ENCODE measurements at regions not wholly inside any gene's neighbourhood (a gene's known extent, or its start where the extent isn't known, plus 50 kb on each side); places are given as distances from the start of the nearest gene placed in this dataset.

- no peaks in the 10 kb centered on the region for H3K36me3 ChIP-seq (ENCODE audit: insufficient read depth, insufficient read length, low read length)
- no peaks in the 10 kb centered on the region for H3K9me3 ChIP-seq (ENCODE audit: insufficient read depth, low read length)
- no peaks in the 10 kb centered on the region for H3K4me1 ChIP-seq (ENCODE audit: insufficient read depth, insufficient read length)
- TF ChIP-seq SUZ12 (IDR thresholded peaks at IDR 0.05; ENCODE audit: extremely low read depth, insufficient read depth, insufficient read length) = no peak
- TF ChIP-seq YY1 (IDR thresholded peaks at IDR 0.05; ENCODE audit: insufficient read depth, insufficient read length) = no peak
- no peak for TF ChIP-seq ZNF274 (IDR thresholded peaks at IDR 0.05; ENCODE audit: low read depth, low read length)
- no peaks in the 10 kb centered on the region for H3K27me3 ChIP-seq (ENCODE audit: insufficient read depth, insufficient read length)
- no peak overlapping the region for H3K9ac ChIP-seq (ENCODE audit: insufficient read length, low read depth)
- DNase-seq (ENCODE audit: low read depth, low spot score) = no peak
- H3K4me3 ChIP-seq (ENCODE audit: insufficient read length, low read depth) = no peak overlapping the region
Measured at GRCh38 chr10:36367362-36367761, 725.3 kb upstream of the FZD8 start.

GRCh38 chr10:36366843-36367242 lies 724.7 kb upstream of the FZD8 start:
- Histone ChIP-seq H3K9ac (ENCODE audit: insufficient read length, low read depth) (no peak overlapping the region), H3K36me3 (ENCODE audit: insufficient read depth, insufficient read length, low read length) (no peaks in the 10 kb centered on the region), H3K9me3 (ENCODE audit: insufficient read depth, low read length) (no peaks in the 10 kb centered on the region), H3K27me3 (ENCODE audit: insufficient read depth, insufficient read length) (no peaks in the 10 kb centered on the region), H3K4me3 (ENCODE audit: insufficient read length, low read depth) (no peak overlapping the region), H3K4me1 (ENCODE audit: insufficient read depth, insufficient read length) (no peaks in the 10 kb centered on the region)
- no peak for DNase-seq (ENCODE audit: low read depth, low spot score)
- TF ChIP-seq YY1 (IDR thresholded peaks at IDR 0.05; ENCODE audit: insufficient read depth, insufficient read length) (no peak), SUZ12 (IDR thresholded peaks at IDR 0.05; ENCODE audit: extremely low read depth, insufficient read depth, insufficient read length) (no peak)

- no peaks in the 10 kb centered on the region for H3K9me3 ChIP-seq (ENCODE audit: insufficient read depth, low read length)
- no peak for DNase-seq (ENCODE audit: low read depth, low spot score)
- H3K36me3 ChIP-seq (ENCODE audit: insufficient read depth, insufficient read length, low read length) = no peaks in the 10 kb centered on the region
- H3K4me3 ChIP-seq (ENCODE audit: insufficient read length, low read depth) = no peak overlapping the region
- H3K9ac ChIP-seq (ENCODE audit: insufficient read length, low read depth) = no peak overlapping the region
- H3K4me1 ChIP-seq (ENCODE audit: insufficient read depth, insufficient read length) = no peaks in the 10 kb centered on the region
- H3K27me3 ChIP-seq (ENCODE audit: insufficient read depth, insufficient read length) = no peaks in the 10 kb centered on the region
- TF ChIP-seq ZNF274 (IDR thresholded peaks at IDR 0.05; ENCODE audit: low read depth, low read length) = no peak
- TF ChIP-seq YY1 (IDR thresholded peaks at IDR 0.05; ENCODE audit: insufficient read depth, insufficient read length) = no peak
- TF ChIP-seq SUZ12 (IDR thresholded peaks at IDR 0.05; ENCODE audit: extremely low read depth, insufficient read depth, insufficient read length) = no peak
Measured at GRCh38 chr10:36366065-36366464, 724.0 kb upstream of the FZD8 start.

- H3K4me3 ChIP-seq (ENCODE audit: insufficient read length, low read depth) = no peak overlapping the region
- H3K27me3 ChIP-seq (ENCODE audit: insufficient read depth, insufficient read length) = no peaks in the 10 kb centered on the region
- H3K4me1 ChIP-seq (ENCODE audit: insufficient read depth, insufficient read length) = no peaks in the 10 kb centered on the region
- no peaks in the 10 kb centered on the region for H3K9me3 ChIP-seq (ENCODE audit: insufficient read depth, low read length)
- no peaks in the 10 kb centered on the region for H3K36me3 ChIP-seq (ENCODE audit: insufficient read depth, insufficient read length, low read length)
- no peak for TF ChIP-seq YY1 (IDR thresholded peaks at IDR 0.05; ENCODE audit: insufficient read depth, insufficient read length)
- TF ChIP-seq ZNF274 (IDR thresholded peaks at IDR 0.05; ENCODE audit: low read depth, low read length) = no peak
- no peak for TF ChIP-seq SUZ12 (IDR thresholded peaks at IDR 0.05; ENCODE audit: extremely low read depth, insufficient read depth, insufficient read length)
- H3K9ac ChIP-seq (ENCODE audit: insufficient read length, low read depth) = no peak overlapping the region
- DNase-seq (ENCODE audit: low read depth, low spot score) = no peak
Measured at GRCh38 chr10:36362257-36362656, 720.2 kb upstream of the FZD8 start.

- Histone ChIP-seq H3K4me1 (ENCODE audit: insufficient read depth, insufficient read length) (no peaks in the 10 kb centered on the region), H3K9ac (ENCODE audit: insufficient read length, low read depth) (no peak overlapping the region), H3K4me3 (ENCODE audit: insufficient read length, low read depth) (no peak overlapping the region), H3K9me3 (ENCODE audit: insufficient read depth, low read length) (no peaks in the 10 kb centered on the region), H3K27me3 (ENCODE audit: insufficient read depth, insufficient read length) (no peaks in the 10 kb centered on the region), H3K36me3 (ENCODE audit: insufficient read depth, insufficient read length, low read length) (no peaks in the 10 kb centered on the region)
- no peak for DNase-seq (ENCODE audit: low read depth, low spot score)
- TF ChIP-seq YY1 (IDR thresholded peaks at IDR 0.05; ENCODE audit: insufficient read depth, insufficient read length) = no peak
- no peak for TF ChIP-seq ZNF274 (IDR thresholded peaks at IDR 0.05; ENCODE audit: low read depth, low read length)
- no peak for TF ChIP-seq SUZ12 (IDR thresholded peaks at IDR 0.05; ENCODE audit: extremely low read depth, insufficient read depth, insufficient read length)
Measured at GRCh38 chr10:36358736-36359135, 716.6 kb upstream of the FZD8 start.

GRCh38 chr10:36354633-36355032 lies 712.5 kb upstream of the FZD8 start:
- Histone ChIP-seq H3K9me3 (ENCODE audit: insufficient read depth, low read length) (no peaks in the 10 kb centered on the region), H3K4me3 (ENCODE audit: insufficient read length, low read depth) (no peak overlapping the region), H3K9ac (ENCODE audit: insufficient read length, low read depth) (no peak overlapping the region), H3K4me1 (ENCODE audit: insufficient read depth, insufficient read length) (no peaks in the 10 kb centered on the region), H3K27me3 (ENCODE audit: insufficient read depth, insufficient read length) (no peaks in the 10 kb centered on the region), H3K36me3 (ENCODE audit: insufficient read depth, insufficient read length, low read length) (no peaks in the 10 kb centered on the region)
- TF ChIP-seq ZNF274 (IDR thresholded peaks at IDR 0.05; ENCODE audit: low read depth, low read length) = no peak
- TF ChIP-seq YY1 (IDR thresholded peaks at IDR 0.05; ENCODE audit: insufficient read depth, insufficient read length) = no peak
- TF ChIP-seq SUZ12 (IDR thresholded peaks at IDR 0.05; ENCODE audit: extremely low read depth, insufficient read depth, insufficient read length) = no peak
- no peak for DNase-seq (ENCODE audit: low read depth, low spot score)

GRCh38 chr10:36351159-36351558 lies 709.1 kb upstream of the FZD8 start:
- no peaks in the 10 kb centered on the region for H3K36me3 ChIP-seq (ENCODE audit: insufficient read depth, insufficient read length, low read length)
- no peaks in the 10 kb centered on the region for H3K4me1 ChIP-seq (ENCODE audit: insufficient read depth, insufficient read length)
- no peaks in the 10 kb centered on the region for H3K9me3 ChIP-seq (ENCODE audit: insufficient read depth, low read length)
- H3K4me3 ChIP-seq (ENCODE audit: insufficient read length, low read depth) = no peak overlapping the region
- no peak overlapping the region for H3K9ac ChIP-seq (ENCODE audit: insufficient read length, low read depth)
- no peak for DNase-seq (ENCODE audit: low read depth, low spot score)
- TF ChIP-seq SUZ12 (IDR thresholded peaks at IDR 0.05; ENCODE audit: extremely low read depth, insufficient read depth, insufficient read length) (no peak), YY1 (IDR thresholded peaks at IDR 0.05; ENCODE audit: insufficient read depth, insufficient read length) (no peak), ZNF274 (IDR thresholded peaks at IDR 0.05; ENCODE audit: low read depth, low read length) (no peak)
- no peaks in the 10 kb centered on the region for H3K27me3 ChIP-seq (ENCODE audit: insufficient read depth, insufficient read length)

All from NT2/D1 (cell line).